ENCODE measurements at regions not wholly inside any gene's neighbourhood (a gene's known extent, or its start where the extent isn't known, plus 50 kb on each side); places are given as distances from the start of the nearest gene placed in this dataset.

GRCh38 chr5:5573798-5574380 lies 151.4 kb downstream of the ICE1 start:
- DNase-seq = no peak

GRCh38 chr5:5572976-5573797 lies 150.7 kb downstream of the ICE1 start:
- no peak for DNase-seq

- no peak for DNase-seq
Measured at GRCh38 chr5:5572010-5572865, 149.8 kb downstream of the ICE1 start.

- DNase-seq = no peak
Measured at GRCh38 chr5:5570646-5571045, 148.2 kb downstream of the ICE1 start.

- no peak for DNase-seq
Measured at GRCh38 chr5:5564898-5565297, 142.4 kb downstream of the ICE1 start.

GRCh38 chr5:5560016-5560415 lies 137.5 kb downstream of the ICE1 start:
- no peak for DNase-seq

- DNase-seq = no peak
Measured at GRCh38 chr5:5558638-5559527, 136.4 kb downstream of the ICE1 start.

- no peak for DNase-seq
Measured at GRCh38 chr5:5558102-5558501, 135.6 kb downstream of the ICE1 start.

GRCh38 chr5:5551499-5551898 lies 129.0 kb downstream of the ICE1 start:
- no peak for DNase-seq

GRCh38 chr5:5546408-5546807 lies 123.9 kb downstream of the ICE1 start:
- DNase-seq = no peak

- DNase-seq = no peak
Measured at GRCh38 chr5:5544094-5544663, 121.7 kb downstream of the ICE1 start.

- DNase-seq = no peak
Measured at GRCh38 chr5:5542654-5543053, 120.2 kb downstream of the ICE1 start.

GRCh38 chr5:5540065-5540464 lies 117.6 kb downstream of the ICE1 start:
- DNase-seq = no peak

All from stimulated activated CD4-positive, alpha-beta T cell treated with anti-CD3 and anti-CD28 coated beads, Interleukin-1b, Interleukin-23, amount 100 ng/mL, for 48 hours (primary cell).